NT2/D1 (cell line): ENCODE measurements at regions not wholly inside any gene's neighbourhood (a gene's known extent, or its start where the extent isn't known, plus 50 kb on each side); places are given as distances from the start of the nearest gene placed in this dataset.

Source experiments
- SUZ12 ChIP-seq: IDR thresholded peaks from 2 replicates; pipeline ENCODE4 v1.6.1; 2011; ENCODE audit not compliant: insufficient read length, insufficient read depth; ENCODE audit errors: extremely low read depth
- YY1 ChIP-seq: IDR thresholded peaks from 2 replicates; pipeline ENCODE4 v1.6.1; 2011; ENCODE audit not compliant: insufficient read length, insufficient read depth
- ZNF274 ChIP-seq: IDR thresholded peaks from 2 replicates; pipeline ENCODE4 v1.6.1; 2011; ENCODE audit warnings: mild to moderate bottlenecking, low read depth, low read length

DNA sequence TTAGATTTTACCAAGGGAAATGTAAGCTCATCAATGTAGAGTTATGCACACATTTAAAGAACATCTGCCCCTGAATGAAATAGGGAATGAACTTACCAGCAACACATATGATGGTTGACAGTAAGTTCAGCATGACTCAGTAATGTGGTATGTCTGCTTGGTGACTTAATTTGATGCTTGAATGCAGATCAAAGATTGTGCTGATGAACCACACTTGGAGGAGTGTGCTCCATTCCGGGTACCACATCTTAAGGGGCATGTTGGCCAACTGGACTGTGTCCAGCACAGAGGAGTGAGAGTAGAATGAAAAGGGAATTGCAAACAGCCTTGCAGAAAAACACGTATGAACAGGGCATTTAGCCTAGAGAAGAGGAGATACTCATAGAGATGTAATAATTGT is 171.0 kb upstream of the RARB start:
- no peak for TF ChIP-seq ZNF274
- TF ChIP-seq YY1: no peak
- TF ChIP-seq SUZ12: no peak
